Fibroblast of villous mesenchyme (primary cell): ENCODE measurements at regions not wholly inside any gene's neighbourhood (a gene's known extent, or its start where the extent isn't known, plus 50 kb on each side); places are given as distances from the start of the nearest gene placed in this dataset.

ENCODE experiments used
- DNase-seq: peaks from one replicate; pipeline ENCODE4 v3.0.0-alpha.2; 2010; ENCODE audit warnings: low read depth
- H3K4me3 ChIP-seq: 2 replicates; pipeline ENCODE4 v1.5.1; 2011; ENCODE audit warnings: low read depth, mild to moderate bottlenecking, low read length
- CTCF ChIP-seq: IDR thresholded peaks from 2 replicates; pipeline ENCODE4 v1.5.1; 2012; ENCODE audit warnings: low read depth, mild to moderate bottlenecking, low read length; ENCODE audit not compliant: insufficient read depth

DNA sequence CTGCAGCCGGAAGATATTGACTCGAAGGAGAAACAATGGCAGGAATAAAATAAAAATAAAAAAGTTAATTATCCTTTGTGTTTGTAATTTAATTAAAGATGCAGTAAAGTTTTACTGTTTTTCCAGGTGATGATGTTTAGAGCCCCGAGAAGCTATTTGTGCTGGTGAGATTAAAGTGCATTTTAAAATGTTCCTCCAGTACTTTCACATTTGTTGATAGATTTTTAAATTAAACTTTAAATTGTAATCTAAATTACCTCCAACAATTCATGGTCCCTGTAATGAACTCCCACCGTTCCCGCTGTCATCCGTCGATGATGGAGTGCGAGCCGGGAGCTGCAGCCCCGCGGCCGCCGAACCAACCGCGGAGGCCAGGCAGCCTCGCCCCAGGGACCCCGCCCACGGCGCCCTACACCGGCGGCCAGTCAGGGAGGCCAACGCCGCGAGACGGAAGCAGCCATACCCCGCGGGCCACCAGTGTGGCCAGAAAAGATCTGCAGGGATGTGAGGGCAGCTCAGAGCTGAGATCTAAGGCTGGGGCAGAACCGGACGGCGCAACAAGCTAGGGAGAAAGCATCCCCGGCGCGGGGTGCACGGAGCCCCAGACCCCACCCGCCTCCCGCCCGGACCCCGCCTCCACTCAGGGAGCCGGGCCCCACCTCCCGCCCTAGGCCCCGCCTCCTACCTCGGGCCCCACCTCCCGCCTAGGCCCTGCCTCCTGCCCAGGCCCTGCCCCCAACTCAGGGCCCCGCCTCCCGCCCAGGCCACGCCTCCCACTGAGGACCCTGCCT, 104.0 kb downstream of the FAM53A start:
- peak; percentile 49 for DNase-seq
- H3K4me3 ChIP-seq, result peak overlapping the region; percentile 62
- TF ChIP-seq CTCF, result no peak

DNA sequence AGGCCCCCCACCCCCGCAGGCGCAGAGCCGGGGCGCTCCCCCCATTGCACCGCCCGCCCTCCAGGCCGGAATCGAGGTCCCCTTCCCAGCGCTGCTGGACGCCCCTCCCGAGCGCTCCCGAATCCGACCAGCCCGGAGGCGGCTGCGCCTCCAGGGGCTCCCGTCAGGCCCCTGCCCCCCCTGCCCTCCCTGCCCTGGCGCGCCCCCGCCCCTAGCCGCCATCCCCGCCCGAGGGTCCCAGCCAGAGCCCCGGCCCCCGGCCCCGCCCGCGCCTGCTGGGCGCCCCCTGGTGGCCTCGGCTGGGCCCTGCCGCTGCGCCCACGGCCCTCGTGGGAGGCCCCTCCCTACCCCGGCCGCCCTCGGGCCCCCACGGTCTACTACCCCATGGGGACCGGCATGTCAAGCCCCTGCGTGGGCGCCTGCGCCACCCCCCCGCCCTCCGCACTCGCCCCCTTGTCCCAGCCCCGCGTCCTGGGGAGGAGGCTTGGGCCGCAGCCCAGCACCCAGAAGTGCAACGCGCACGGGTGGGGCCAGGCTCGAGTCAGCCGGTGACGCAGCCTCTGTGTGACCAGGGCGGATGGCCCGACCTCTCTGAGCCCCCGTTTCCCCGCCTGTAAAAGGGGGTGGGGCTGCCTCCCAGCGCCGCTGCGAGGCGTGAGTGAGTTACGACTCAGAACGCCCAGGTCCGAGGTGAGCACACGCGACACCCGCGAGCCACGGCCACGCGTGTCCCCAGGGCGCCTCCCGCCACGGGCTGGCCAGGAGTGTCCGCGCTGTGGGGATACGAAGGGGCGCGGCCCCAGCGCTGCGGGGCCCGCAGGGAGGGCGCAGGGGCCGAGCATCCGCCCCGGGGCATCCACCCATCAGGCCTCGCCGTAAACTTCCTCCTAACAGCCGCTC, 104.9 kb downstream of the FAM53A start:
- peak overlapping the region; percentile 62 for H3K4me3 ChIP-seq
- peak; percentile 60 for DNase-seq
- peak; percentile 38 for TF ChIP-seq CTCF

GRCh38 chr4:1578251-1578773, 105.8 kb downstream of the FAM53A start:
- no peak for DNase-seq
- no peak for TF ChIP-seq CTCF
- peak overlapping the region; percentile 21 for H3K4me3 ChIP-seq

DNA sequence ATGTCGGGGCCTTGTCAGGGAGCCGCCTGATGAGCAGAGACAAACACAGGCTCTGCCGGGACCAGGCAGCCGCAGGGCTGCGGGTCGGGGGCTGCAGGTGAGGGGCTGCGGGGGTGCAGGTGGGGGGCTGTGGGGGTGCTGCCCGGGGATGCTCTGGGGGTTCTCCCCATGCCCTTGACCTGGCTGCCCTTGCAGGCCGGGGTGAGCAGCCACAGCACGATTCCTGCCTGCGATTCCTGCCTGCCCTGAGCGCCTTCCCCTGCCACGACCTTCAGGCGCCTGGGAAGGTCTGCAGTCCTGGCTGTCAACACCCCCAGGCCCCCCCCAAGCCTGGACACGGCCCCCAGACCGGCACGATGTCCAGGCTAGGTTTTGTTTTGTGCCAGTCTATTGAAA, 106.3 kb downstream of the FAM53A start:
- DNase-seq, result no peak
- TF ChIP-seq CTCF, result no peak
- no peak overlapping the region for H3K4me3 ChIP-seq

GRCh38 chr4:1576961-1577821, 106.9 kb downstream of the FAM53A start:
- TF ChIP-seq CTCF, result no peak
- DNase-seq, result no peak
- no peak overlapping the region for H3K4me3 ChIP-seq

DNA sequence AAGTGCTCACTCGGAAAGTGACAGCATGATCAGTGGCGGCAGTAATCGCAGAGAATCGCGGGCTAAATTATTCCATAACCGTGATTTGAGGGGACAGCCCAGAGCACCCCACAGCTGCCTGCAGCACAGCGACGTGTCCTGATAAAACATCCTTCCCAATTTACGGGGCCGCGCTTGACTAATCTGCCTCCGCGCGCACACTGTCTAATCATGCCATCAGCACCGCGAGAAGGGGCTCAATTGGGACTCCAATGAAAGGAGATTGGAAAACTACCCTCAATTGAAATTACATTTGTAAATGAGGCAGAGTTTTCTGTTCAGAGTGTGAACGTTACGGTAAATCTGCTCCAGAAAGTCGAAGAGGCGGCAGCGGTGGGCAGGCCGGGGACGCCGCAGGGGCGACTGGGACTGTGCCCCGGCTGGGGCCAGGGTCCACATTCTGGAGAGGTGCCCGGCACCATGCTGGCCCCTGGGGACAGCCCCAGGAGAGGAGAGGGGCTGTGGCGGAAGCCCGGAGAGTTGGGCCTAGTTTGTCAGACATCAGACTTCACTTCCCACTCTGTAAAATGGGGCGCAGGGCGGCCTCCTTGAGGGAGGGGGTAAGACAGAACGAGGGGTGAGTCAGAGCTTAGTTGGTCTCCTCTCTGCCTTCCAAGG, 107.7 kb downstream of the FAM53A start:
- no peak for DNase-seq
- no peak overlapping the region for H3K4me3 ChIP-seq
- no peak for TF ChIP-seq CTCF
